GM12878 (cell line): ENCODE measurements at regions not wholly inside any gene's neighbourhood (a gene's known extent, or its start where the extent isn't known, plus 50 kb on each side); places are given as distances from the start of the nearest gene placed in this dataset.

ENCODE experiments used
- ETV6 ChIP-seq, 2 experiments: fragments of 450-650 bp in 1 of 2; IDR thresholded peaks in 1 of 2; conservative IDR thresholded peaks in 1 of 2; 2 replicates each; pipeline ENCODE4 v1.6.1; 2014; ENCODE audit warnings: antibody characterized with exemption in 1 of 2, borderline replicate concordance in 1 of 2, low read depth in 1 of 2, mild to moderate bottlenecking in 1 of 2, moderate library complexity in 1 of 2
- FOXK2 ChIP-seq: fragments of 450-650 bp; IDR thresholded peaks from 2 replicates; pipeline ENCODE4 v1.6.1; 2017; ENCODE audit warnings: mild to moderate bottlenecking, moderate library complexity
- POLR2A ChIP-seq: IDR thresholded peaks from 2 replicates; pipeline ENCODE4 v1.6.1; 2011; ENCODE audit warnings: low read depth, mild to moderate bottlenecking, low read length
- RFX5 ChIP-seq: IDR thresholded peaks from 2 replicates; pipeline ENCODE4 v1.6.1; 2011; ENCODE audit warnings: low read depth, low read length, improper control_type of control experiment
- SIN3A ChIP-seq: IDR thresholded peaks from 2 replicates; pipeline ENCODE4 v1.6.1; 2012; ENCODE audit warnings: low read depth, low read length, improper control_type of control experiment
- SMAD1 ChIP-seq: fragments of 450-650 bp; IDR thresholded peaks from 2 replicates; pipeline ENCODE4 v1.6.1; 2018; ENCODE audit warnings: mild to moderate bottlenecking, low read depth; ENCODE audit not compliant: partially characterized antibody
- SMAD5 ChIP-seq: IDR thresholded peaks from 2 replicates; pipeline ENCODE4 v1.6.1; 2016; ENCODE audit warnings: antibody characterized with exemption, low read depth
- SP1 ChIP-seq: IDR thresholded peaks from one replicate; pipeline ENCODE4 v1.6.1; 2011; ENCODE audit warnings: low read depth, low read length
- TAF1 ChIP-seq: IDR thresholded peaks from 2 replicates; pipeline ENCODE4 v1.6.1; 2011; ENCODE audit warnings: mild to moderate bottlenecking, low read depth, low read length, borderline replicate concordance
- TCF12 ChIP-seq: IDR thresholded peaks from 2 replicates; pipeline ENCODE4 v1.6.1; 2011; ENCODE audit warnings: low read depth, mild to moderate bottlenecking, low read length
- ZNF207 ChIP-seq: fragments of 450-650 bp; IDR thresholded peaks from 2 replicates; pipeline ENCODE4 v1.6.1; 2014; ENCODE audit warnings: antibody characterized with exemption, mild to moderate bottlenecking, borderline replicate concordance
- TF ChIP-seq, protein P1 (sequence below), 3 experiments: IDR thresholded peaks in 2 of 3; conservative IDR thresholded peaks in 1 of 3; 2 replicates each; pipeline ENCODE4 v1.5.1; 2011; ENCODE audit warnings: low read depth in 3 of 3, low read length in 3 of 3, mild to moderate bottlenecking in 3 of 3, control low read depth in 2 of 3, moderate library complexity in 2 of 3, inconsistent platforms in 1 of 3, mixed read lengths in 1 of 3; ENCODE audit not compliant: control insufficient read depth in 2 of 3, insufficient read depth in 1 of 3; ENCODE audit errors: extremely low read depth in 1 of 3
- TF ChIP-seq, protein P2 (sequence below): IDR thresholded peaks from 2 replicates; pipeline ENCODE4 v1.6.1; 2012; ENCODE audit warnings: mild to moderate bottlenecking, low read depth, low read length

GRCh38 chr11:29452146-29452545 lies 564.7 kb downstream of the KCNA4 start:
- TF ChIP-seq, protein P1, sequence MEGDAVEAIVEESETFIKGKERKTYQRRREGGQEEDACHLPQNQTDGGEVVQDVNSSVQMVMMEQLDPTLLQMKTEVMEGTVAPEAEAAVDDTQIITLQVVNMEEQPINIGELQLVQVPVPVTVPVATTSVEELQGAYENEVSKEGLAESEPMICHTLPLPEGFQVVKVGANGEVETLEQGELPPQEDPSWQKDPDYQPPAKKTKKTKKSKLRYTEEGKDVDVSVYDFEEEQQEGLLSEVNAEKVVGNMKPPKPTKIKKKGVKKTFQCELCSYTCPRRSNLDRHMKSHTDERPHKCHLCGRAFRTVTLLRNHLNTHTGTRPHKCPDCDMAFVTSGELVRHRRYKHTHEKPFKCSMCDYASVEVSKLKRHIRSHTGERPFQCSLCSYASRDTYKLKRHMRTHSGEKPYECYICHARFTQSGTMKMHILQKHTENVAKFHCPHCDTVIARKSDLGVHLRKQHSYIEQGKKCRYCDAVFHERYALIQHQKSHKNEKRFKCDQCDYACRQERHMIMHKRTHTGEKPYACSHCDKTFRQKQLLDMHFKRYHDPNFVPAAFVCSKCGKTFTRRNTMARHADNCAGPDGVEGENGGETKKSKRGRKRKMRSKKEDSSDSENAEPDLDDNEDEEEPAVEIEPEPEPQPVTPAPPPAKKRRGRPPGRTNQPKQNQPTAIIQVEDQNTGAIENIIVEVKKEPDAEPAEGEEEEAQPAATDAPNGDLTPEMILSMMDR (IDR thresholded peaks at IDR 0.05 in 2 of 3, conservative IDR thresholded peaks at IDR 0.05 in 1 of 3; ENCODE audit: control insufficient read depth in 2 of 3, extremely low read depth in 1 of 3, insufficient read depth in 1 of 3, low read depth in 3 of 3, low read length in 3 of 3): no peak
- TF ChIP-seq POLR2A (no peak), SMAD1 (no peak), ETV6 (conservative IDR thresholded peaks at IDR 0.05 in 1 of 2, IDR thresholded peaks at IDR 0.05 in 1 of 2; ENCODE audit: borderline replicate concordance in 1 of 2, low read depth in 1 of 2) (no peak), SP1 (no peak), FOXK2 (no peak), SMAD5 (no peak), TAF1 (no peak), TCF12 (no peak), SIN3A (no peak), RFX5 (no peak), ZNF207 (no peak)
- TF ChIP-seq, protein P2, sequence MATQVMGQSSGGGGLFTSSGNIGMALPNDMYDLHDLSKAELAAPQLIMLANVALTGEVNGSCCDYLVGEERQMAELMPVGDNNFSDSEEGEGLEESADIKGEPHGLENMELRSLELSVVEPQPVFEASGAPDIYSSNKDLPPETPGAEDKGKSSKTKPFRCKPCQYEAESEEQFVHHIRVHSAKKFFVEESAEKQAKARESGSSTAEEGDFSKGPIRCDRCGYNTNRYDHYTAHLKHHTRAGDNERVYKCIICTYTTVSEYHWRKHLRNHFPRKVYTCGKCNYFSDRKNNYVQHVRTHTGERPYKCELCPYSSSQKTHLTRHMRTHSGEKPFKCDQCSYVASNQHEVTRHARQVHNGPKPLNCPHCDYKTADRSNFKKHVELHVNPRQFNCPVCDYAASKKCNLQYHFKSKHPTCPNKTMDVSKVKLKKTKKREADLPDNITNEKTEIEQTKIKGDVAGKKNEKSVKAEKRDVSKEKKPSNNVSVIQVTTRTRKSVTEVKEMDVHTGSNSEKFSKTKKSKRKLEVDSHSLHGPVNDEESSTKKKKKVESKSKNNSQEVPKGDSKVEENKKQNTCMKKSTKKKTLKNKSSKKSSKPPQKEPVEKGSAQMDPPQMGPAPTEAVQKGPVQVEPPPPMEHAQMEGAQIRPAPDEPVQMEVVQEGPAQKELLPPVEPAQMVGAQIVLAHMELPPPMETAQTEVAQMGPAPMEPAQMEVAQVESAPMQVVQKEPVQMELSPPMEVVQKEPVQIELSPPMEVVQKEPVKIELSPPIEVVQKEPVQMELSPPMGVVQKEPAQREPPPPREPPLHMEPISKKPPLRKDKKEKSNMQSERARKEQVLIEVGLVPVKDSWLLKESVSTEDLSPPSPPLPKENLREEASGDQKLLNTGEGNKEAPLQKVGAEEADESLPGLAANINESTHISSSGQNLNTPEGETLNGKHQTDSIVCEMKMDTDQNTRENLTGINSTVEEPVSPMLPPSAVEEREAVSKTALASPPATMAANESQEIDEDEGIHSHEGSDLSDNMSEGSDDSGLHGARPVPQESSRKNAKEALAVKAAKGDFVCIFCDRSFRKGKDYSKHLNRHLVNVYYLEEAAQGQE: no peak
